HG03378 (cell line): ENCODE measurements at regions not wholly inside any gene's neighbourhood (a gene's known extent, or its start where the extent isn't known, plus 50 kb on each side); places are given as distances from the start of the nearest gene placed in this dataset.

ENCODE experiments used
- ATAC-seq: cut with Tn5 transposase; IDR thresholded peaks from one replicate; pipeline ENCODE4 v1.9.1; 2021; ENCODE audit warnings: mild to moderate bottlenecking, moderate library complexity; ENCODE audit not compliant: unreplicated experiment

DNA sequence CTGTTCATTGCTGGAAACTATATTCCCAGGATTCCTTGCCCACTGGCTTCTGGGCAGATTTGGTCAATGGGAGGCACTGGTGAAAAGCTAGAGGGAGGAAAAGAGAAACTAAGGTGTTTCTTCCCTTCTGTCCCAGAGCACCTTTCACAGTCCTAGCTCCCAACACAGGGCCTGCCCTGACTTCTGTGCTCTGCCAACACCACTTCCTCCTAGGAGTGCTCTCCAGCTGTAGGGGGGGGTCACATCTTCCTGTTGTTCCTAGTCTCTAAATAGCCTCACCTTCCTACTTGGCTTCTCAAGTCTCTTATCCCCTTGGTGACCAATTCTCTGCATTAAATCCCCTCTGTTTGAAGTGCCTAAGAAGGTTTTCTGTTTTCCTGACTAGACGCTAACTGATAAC lies 115.4 kb downstream of the ADRB2 start:
- no peak for ATAC-seq

DNA sequence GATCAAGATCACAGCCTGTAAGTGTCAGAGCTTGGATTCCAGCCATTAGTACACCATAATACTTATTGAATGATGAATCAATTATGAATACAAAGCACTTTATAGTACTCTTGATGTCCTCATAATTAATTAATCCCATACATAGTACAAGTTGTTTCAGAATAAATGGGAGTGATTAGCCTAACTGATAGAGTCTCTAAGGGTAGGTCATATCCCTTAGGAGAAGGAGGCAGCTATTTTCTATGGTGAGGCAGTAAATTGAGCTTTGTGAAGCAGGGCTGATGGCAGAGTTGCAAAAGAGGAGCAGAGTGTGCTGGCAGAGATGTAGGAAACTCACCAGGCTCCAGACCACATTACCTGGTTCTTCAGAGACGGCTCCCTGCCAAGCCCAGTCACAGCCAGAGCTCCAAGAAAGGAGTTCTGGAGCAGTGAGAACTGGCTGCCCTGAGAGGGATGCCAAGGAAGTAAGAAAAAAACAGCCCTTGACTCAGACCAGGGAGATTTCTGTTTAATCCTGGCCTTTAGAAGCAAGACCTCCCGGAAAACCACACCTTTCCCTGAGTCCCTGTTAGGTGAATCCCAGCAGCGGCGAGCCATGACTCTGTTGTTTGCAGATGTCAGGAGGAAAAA lies 112.9 kb downstream of the SH3TC2 start:
- no peak for ATAC-seq

DNA sequence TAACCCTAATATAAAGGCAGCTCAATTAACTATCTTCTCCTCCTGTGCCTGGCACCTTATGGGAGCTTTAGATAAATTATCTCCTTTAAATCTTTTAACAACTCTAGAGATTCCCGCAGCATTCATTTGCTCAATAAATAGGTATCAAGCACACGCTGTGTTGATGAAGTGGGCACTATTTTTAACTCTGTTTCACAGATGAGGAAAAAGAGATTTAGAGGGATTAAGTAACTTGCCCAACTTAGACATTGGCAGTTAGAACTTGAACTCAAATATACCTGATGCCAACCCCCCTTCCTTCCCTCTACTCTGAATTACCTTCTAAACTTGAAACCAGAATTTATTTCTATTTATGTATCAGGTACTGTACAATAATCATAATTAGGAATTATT lies 112.4 kb downstream of the SH3TC2 start:
- ATAC-seq, result no peak

DNA sequence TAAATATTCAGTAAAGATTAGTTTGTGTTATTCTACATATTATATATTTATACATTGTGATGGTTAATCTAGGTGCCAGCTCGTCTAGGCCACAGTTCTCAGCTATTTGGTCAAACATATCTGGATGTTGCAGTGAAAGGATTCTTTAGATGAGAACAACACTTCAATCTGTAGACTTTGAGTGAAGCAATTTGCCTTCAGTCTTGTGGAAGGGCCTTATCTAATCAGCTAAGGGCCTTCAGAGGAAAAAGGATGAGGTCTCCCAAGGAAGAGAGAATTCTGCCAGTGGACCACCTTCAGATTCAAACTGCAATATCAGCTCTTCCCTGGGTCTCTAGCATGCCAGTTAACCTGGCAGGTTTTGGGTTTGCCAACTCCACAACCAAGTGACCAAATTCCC lies 112.0 kb downstream of the SH3TC2 start:
- ATAC-seq, result no peak

DNA sequence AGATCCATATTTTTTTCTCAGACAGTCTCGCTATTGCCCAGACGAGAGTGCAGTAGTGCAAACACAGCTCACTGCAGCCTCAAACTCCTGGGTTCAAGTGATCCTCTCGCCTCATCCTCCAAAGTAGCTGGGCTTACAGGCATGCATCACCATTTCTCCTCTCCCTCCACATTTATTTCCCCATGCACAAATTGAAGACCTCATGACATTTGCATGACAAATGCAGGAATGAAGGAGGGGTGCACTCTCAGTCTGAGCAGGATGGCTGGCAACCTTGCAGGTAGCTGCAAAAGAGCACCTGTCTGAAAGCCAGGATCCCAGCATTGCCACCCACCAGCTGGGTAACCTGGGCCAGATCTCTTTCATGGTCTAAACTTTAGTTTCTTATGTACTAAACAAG lies 111.2 kb downstream of the SH3TC2 start:
- no peak for ATAC-seq

DNA sequence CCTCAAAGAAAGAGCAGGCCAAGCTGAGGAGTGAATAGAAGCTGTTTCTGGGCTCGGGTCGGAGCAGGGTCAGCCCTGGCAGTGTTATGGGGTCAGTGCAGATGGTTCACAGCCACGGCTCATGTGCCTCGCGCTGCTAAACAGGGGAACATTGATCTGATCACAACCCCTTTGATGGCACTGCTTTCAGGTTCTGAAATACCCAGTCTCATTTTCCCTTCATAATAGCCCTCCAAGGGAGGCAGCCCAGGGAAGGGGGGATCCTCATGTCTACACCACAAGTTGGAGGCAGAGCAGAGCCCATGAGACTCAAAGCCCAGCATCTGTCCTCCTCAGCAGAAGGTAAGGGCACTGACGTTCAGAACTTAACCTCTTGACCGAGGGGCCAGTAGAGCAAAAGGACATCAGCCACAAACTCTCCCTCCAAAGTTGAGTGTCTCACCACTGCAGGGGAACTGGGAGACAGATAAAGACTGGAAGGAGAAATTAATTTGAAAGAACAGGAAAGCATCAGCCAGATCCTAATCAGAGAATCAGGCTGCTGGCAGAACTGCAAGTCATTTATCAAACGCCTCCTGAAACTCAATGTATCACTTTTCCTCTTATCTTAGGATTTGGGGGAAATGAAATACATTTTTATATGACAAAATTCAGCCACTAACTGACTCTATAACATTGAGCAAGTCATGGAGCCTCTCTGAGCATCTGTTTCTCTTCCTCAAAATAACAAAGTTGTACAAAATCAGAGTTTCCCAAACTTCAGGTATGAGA lies 110.6 kb downstream of the SH3TC2 start:
- ATAC-seq, result no peak

DNA sequence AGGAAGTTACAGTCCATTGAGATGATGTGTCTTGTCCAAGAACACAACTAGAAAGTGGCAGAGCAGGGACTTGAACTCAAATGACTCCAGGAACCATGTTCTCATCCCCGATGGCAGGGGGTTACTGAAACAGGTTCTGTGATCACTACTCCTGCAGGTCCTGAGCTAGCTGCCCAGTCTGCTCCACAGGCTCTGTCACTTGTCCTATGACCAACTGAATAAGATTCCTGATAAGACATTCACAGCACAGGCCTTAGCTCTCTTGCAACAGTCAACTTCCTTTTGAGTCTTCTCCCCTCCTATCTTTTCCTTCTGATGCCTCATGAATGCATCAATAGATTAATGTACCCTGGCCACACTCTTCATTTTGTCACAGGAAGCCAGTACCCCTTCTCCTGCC lies 109.2 kb downstream of the SH3TC2 start:
- no peak for ATAC-seq
